Ovary (tissue), 3 donors: ENCODE measurements at regions not wholly inside any gene's neighbourhood (a gene's known extent, or its start where the extent isn't known, plus 50 kb on each side); places are given as distances from the start of the nearest gene placed in this dataset.

Experiments used
- EP300 ChIP-seq: sonication (generic); formaldehyde crosslinking; IDR thresholded peaks from one replicate; pipeline ENCODE4 v1.6.1; 2017; ENCODE audit warnings: antibody characterized with exemption
- POLR2A ChIP-seq: fragments of 450-650 bp; IDR thresholded peaks from one replicate; pipeline ENCODE4 v1.6.1; 2017; ENCODE audit warnings: antibody characterized with exemption, mild to moderate bottlenecking, moderate library complexity
- TF ChIP-seq, protein P1 (sequence below), 3 donors: fragments of 450-650 bp in 2 of 3; fragments of 200-600 bp in 1 of 3; IDR thresholded peaks; one replicate each; pipeline versions ENCODE4 v1.5.1 to v1.8.0; 2016 to 2022; ENCODE audit warnings: antibody characterized with exemption in 3 of 3, mild to moderate bottlenecking in 1 of 3
- donor health status: DM: no; HTN: no; CAD: no.

GRCh38 chr11:116188350-116188749 is 584.4 kb downstream of the BUD13 start:
- TF ChIP-seq, protein P1, sequence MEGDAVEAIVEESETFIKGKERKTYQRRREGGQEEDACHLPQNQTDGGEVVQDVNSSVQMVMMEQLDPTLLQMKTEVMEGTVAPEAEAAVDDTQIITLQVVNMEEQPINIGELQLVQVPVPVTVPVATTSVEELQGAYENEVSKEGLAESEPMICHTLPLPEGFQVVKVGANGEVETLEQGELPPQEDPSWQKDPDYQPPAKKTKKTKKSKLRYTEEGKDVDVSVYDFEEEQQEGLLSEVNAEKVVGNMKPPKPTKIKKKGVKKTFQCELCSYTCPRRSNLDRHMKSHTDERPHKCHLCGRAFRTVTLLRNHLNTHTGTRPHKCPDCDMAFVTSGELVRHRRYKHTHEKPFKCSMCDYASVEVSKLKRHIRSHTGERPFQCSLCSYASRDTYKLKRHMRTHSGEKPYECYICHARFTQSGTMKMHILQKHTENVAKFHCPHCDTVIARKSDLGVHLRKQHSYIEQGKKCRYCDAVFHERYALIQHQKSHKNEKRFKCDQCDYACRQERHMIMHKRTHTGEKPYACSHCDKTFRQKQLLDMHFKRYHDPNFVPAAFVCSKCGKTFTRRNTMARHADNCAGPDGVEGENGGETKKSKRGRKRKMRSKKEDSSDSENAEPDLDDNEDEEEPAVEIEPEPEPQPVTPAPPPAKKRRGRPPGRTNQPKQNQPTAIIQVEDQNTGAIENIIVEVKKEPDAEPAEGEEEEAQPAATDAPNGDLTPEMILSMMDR (IDR thresholded peaks at IDR 0.05), result no peak
- no peak for TF ChIP-seq POLR2A
- no peak for TF ChIP-seq EP300
